Right lobe of liver (tissue), 4 donors: ENCODE measurements at regions not wholly inside any gene's neighbourhood (a gene's known extent, or its start where the extent isn't known, plus 50 kb on each side); places are given as distances from the start of the nearest gene placed in this dataset.

Experiments
- POLR2A ChIP-seq: fragments of 450-650 bp; IDR thresholded peaks from one replicate; pipeline ENCODE4 v1.6.1; 2017; ENCODE audit warnings: antibody characterized with exemption, mild to moderate bottlenecking
- TF ChIP-seq, protein P1 (sequence below), 4 donors: fragments of 200-600 bp in 3 of 4; fragments of 450-650 bp in 1 of 4; IDR thresholded peaks; one replicate each; pipeline versions ENCODE4 v1.5.1 to v1.8.0; 2016 to 2022; ENCODE audit warnings: antibody characterized with exemption in 4 of 4, mild to moderate bottlenecking in 2 of 4
- donor health status: DM: no; HTN: no; CAD: no.
- donor health status: DM: no; HTN: no; CAD: no.
- donor health status: DM: no; HTN: yes; CAD: no.

DNA sequence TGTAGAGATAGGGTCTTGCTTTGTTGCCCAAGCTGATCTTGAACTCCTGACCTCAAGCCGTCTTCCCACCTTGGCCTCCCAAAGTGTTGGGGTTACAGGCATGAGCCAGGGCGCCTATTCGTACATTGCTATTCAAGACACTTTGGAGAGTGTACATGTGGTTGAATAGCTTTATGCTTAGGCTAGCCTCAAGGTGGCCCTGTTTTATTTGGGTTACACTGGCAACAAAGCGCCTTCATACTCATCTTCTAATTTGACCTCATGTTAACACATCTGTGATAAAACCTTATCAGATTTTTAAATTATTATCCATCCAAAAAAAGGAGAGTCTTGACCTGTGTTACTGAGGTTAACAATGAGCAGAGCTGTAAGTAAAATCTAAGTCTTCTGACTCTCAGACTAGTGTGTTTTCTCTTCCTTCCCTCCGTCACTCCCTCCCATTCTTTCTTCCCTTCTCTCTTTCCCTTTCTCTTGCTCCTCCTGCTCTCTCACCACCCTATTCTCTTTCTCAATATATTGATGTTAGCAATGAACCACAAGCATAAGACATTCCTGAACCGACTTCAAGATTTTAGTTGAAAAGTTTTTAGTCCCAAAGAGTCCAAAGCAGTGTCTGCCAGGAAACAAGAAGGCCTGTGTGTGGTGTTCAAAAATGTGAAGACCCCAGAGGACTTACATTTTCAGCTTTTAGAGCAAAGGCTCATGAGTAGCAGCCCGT lies 603.7 kb upstream of the CFAP20DC start:
- no peak for TF ChIP-seq POLR2A
- TF ChIP-seq, protein P1, sequence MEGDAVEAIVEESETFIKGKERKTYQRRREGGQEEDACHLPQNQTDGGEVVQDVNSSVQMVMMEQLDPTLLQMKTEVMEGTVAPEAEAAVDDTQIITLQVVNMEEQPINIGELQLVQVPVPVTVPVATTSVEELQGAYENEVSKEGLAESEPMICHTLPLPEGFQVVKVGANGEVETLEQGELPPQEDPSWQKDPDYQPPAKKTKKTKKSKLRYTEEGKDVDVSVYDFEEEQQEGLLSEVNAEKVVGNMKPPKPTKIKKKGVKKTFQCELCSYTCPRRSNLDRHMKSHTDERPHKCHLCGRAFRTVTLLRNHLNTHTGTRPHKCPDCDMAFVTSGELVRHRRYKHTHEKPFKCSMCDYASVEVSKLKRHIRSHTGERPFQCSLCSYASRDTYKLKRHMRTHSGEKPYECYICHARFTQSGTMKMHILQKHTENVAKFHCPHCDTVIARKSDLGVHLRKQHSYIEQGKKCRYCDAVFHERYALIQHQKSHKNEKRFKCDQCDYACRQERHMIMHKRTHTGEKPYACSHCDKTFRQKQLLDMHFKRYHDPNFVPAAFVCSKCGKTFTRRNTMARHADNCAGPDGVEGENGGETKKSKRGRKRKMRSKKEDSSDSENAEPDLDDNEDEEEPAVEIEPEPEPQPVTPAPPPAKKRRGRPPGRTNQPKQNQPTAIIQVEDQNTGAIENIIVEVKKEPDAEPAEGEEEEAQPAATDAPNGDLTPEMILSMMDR (IDR thresholded peaks at IDR 0.05), result no peak
